H9 (cell line): ENCODE measurements at regions not wholly inside any gene's neighbourhood (a gene's known extent, or its start where the extent isn't known, plus 50 kb on each side); places are given as distances from the start of the nearest gene placed in this dataset.

ENCODE experiments used
- DNase-seq: peaks from one replicate; pipeline ENCODE4 v3.0.0-alpha.2; 2017
- H2AFZ ChIP-seq: one replicate; pipeline ENCODE4 v1.6.1; 2013; ENCODE audit warnings: mild to moderate bottlenecking, low read length, control low read depth, moderate library complexity
- H2AK5ac ChIP-seq: 2 replicates; pipeline ENCODE4 v1.6.1; 2013; ENCODE audit warnings: low read length, control low read depth, mixed read lengths; ENCODE audit not compliant: insufficient read length
- H2BK120ac ChIP-seq: one replicate; pipeline ENCODE4 v1.6.1; 2013; ENCODE audit warnings: low read depth, mild to moderate bottlenecking, low read length, control low read depth, inconsistent platforms; ENCODE audit not compliant: poor library complexity, severe bottlenecking
- H2BK12ac ChIP-seq: 2 replicates; pipeline ENCODE4 v1.6.1; 2013; ENCODE audit warnings: low read length, control low read depth, mixed read lengths, low read depth; ENCODE audit not compliant: insufficient read length
- H2BK15ac ChIP-seq: 2 replicates; pipeline ENCODE4 v1.6.1; 2013; ENCODE audit warnings: low read depth, low read length, control low read depth
- H2BK20ac ChIP-seq: one replicate; pipeline ENCODE4 v1.6.1; 2013; ENCODE audit warnings: low read depth, mild to moderate bottlenecking, low read length, control low read depth, inconsistent platforms; ENCODE audit not compliant: poor library complexity, severe bottlenecking
- H2BK5ac ChIP-seq: 2 replicates; pipeline ENCODE4 v1.6.1; 2013; ENCODE audit warnings: low read length, control low read depth, mixed read lengths; ENCODE audit not compliant: insufficient read length
- H3K14ac ChIP-seq: 2 replicates; pipeline ENCODE4 v1.6.1; 2013; ENCODE audit warnings: low read length, control low read depth; ENCODE audit not compliant: insufficient read depth
- H3K18ac ChIP-seq: 2 replicates; pipeline ENCODE4 v1.6.1; 2013; ENCODE audit warnings: low read depth, mild to moderate bottlenecking, mixed read lengths, low read length, control low read depth; ENCODE audit not compliant: insufficient read length
- H3K23ac ChIP-seq: 2 replicates; pipeline ENCODE4 v1.6.1; 2013; ENCODE audit warnings: low read length, control low read depth, mixed read lengths, low read depth; ENCODE audit not compliant: insufficient read length
- H3K23me2 ChIP-seq: 2 replicates; pipeline ENCODE4 v1.6.1; 2013; ENCODE audit warnings: low read depth, mild to moderate bottlenecking, mixed read lengths, low read length, control low read depth; ENCODE audit not compliant: insufficient read length, poor library complexity, severe bottlenecking
- H3K27ac ChIP-seq: 2 replicates; pipeline ENCODE4 v1.5.1; 2013; ENCODE audit warnings: low read length, control low read depth, mixed read lengths, low read depth; ENCODE audit not compliant: insufficient read length
- H3K27me3 ChIP-seq: 2 replicates; pipeline ENCODE4 v1.6.1; 2013; ENCODE audit warnings: low read length, control low read depth, inconsistent platforms; ENCODE audit not compliant: insufficient read depth
- H3K4ac ChIP-seq: 2 replicates; pipeline ENCODE4 v1.6.1; 2013; ENCODE audit warnings: low read depth, mild to moderate bottlenecking, control low read depth, inconsistent platforms, low read length, moderate library complexity
- H3K4me1 ChIP-seq: 2 replicates; pipeline ENCODE4 v1.6.1; 2013; ENCODE audit warnings: low read length, control low read depth, inconsistent platforms; ENCODE audit not compliant: insufficient read depth
- H3K4me2 ChIP-seq: 2 replicates; pipeline ENCODE4 v1.6.1; 2013; ENCODE audit warnings: low read length, control low read depth, mixed read lengths; ENCODE audit not compliant: insufficient read length, insufficient read depth
- H3K56ac ChIP-seq: 2 replicates; pipeline ENCODE4 v1.6.1; 2013; ENCODE audit warnings: low read depth, mild to moderate bottlenecking, mixed read lengths, low read length, control low read depth; ENCODE audit not compliant: insufficient read length
- H3K79me1 ChIP-seq: 2 replicates; pipeline ENCODE4 v1.6.1; 2013; ENCODE audit warnings: low read depth, mild to moderate bottlenecking, moderate library complexity, low read length, control low read depth, inconsistent platforms; ENCODE audit not compliant: insufficient read depth, poor library complexity, severe bottlenecking
- H3K79me2 ChIP-seq: 2 replicates; pipeline ENCODE4 v1.6.1; 2013; ENCODE audit warnings: low read length, control low read depth, inconsistent platforms; ENCODE audit not compliant: insufficient read depth
- H3K9ac ChIP-seq: 2 replicates; pipeline ENCODE4 v1.6.1; 2013; ENCODE audit warnings: low read length, control low read depth, mixed read lengths; ENCODE audit not compliant: insufficient read length; ENCODE audit errors: extremely low read depth
- H3K9me3 ChIP-seq: one replicate; pipeline ENCODE4 v1.6.1; 2013; ENCODE audit warnings: low read depth, low read length, inconsistent platforms; ENCODE audit not compliant: control insufficient read depth
- H3T11ph ChIP-seq: one replicate; pipeline ENCODE4 v1.6.1; 2013; ENCODE audit warnings: mild to moderate bottlenecking, low read length, control low read depth, inconsistent platforms
- H4K20me1 ChIP-seq: one replicate; pipeline ENCODE4 v1.6.1; 2013; ENCODE audit not compliant: control insufficient read depth, insufficient read length, insufficient read depth
- H4K5ac ChIP-seq: 2 replicates; pipeline ENCODE4 v1.6.1; 2013; ENCODE audit warnings: low read depth, mild to moderate bottlenecking, mixed read lengths, low read length, control low read depth; ENCODE audit not compliant: insufficient read length
- H4K8ac ChIP-seq: replicated peaks from 2 replicates; pipeline ENCODE4 v1.6.1; 2013; ENCODE audit warnings: low read length, control low read depth, mixed read lengths, low read depth; ENCODE audit not compliant: insufficient read length
- H4K91ac ChIP-seq: 2 replicates; pipeline ENCODE4 v1.6.1; 2013; ENCODE audit warnings: low read depth, mild to moderate bottlenecking, moderate library complexity, mixed read lengths, low read length, control low read depth; ENCODE audit not compliant: insufficient read length
- H3K27ac Mint-ChIP-seq, 3 experiments: 2 replicates in 2 of 3; 3 replicates in 1 of 3; pipeline ENCODE4 v1.8.0; 2020 to 2021; ENCODE audit warnings: mixed read lengths in 3 of 3, mild to moderate bottlenecking in 1 of 3, moderate library complexity in 1 of 3
- H3K27me3 Mint-ChIP-seq: 2 replicates; pipeline ENCODE4 v1.8.0; 2021; ENCODE audit warnings: low read depth, mild to moderate bottlenecking, moderate library complexity, mixed read lengths
- H3K36me3 Mint-ChIP-seq, 3 experiments: 2 replicates in 2 of 3; 3 replicates in 1 of 3; pipeline ENCODE4 v1.8.0; 2020 to 2021; ENCODE audit warnings: low read depth in 3 of 3, mixed read lengths in 3 of 3; ENCODE audit not compliant: insufficient read depth in 1 of 3
- H3K4me1 Mint-ChIP-seq, 2 experiments: 2 replicates each; pipeline ENCODE4 v1.8.0; 2020; ENCODE audit warnings: mixed read lengths in 2 of 2
- H3K4me3 Mint-ChIP-seq, 2 experiments: 2 replicates in 1 of 2; 3 replicates in 1 of 2; pipeline ENCODE4 v1.8.0; 2020 to 2021; ENCODE audit warnings: mild to moderate bottlenecking in 2 of 2, mixed read lengths in 2 of 2, moderate library complexity in 1 of 2
- H3K9me3 Mint-ChIP-seq, 2 experiments: 2 replicates in 1 of 2; 3 replicates in 1 of 2; pipeline ENCODE4 v1.8.0; 2020; ENCODE audit warnings: mild to moderate bottlenecking in 2 of 2, mixed read lengths in 2 of 2, moderate library complexity in 1 of 2
- WGBS: extraction: QIAGEN DNeasy Blood & Tissue Kit; methylation state at CpG from one replicate; pipeline ENCODE4 v1.1.7; 2013; ENCODE audit warnings: missing lambda C conversion rate, low lambda C conversion rate, mixed read lengths; ENCODE audit not compliant: insufficient read length; ENCODE audit errors: extremely low coverage; 5-methylcytosine and 5-hydroxymethylcytosine counted together
- TF ChIP-seq, protein P1 (sequence below): fragments of 200-600 bp; sonication (generic); conservative IDR thresholded peaks from 3 replicates; pipeline ENCODE4 v1.8.0; 2021; ENCODE audit warnings: antibody characterized with exemption, mild to moderate bottlenecking

DNA sequence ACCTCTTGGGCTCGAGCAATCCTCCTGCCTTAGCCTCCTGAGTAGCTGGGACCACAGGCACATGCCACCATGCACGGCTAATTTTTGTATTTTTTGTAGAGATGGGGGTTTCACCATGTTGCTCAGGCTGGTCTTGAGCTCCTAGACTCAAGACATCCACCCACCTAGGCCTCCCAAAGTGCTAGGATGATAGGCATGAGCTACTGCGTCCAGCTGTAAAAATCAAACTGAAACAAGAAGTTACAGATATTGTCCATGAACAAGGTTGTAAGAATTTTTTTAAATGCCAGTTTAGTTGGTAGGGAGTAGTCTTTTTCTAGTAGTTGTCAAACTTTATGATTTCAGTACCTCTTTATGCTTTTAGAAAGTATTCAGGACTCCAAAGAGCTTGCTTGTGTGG, 424.4 kb upstream of the PMFBP1 start:
- no peaks in the 10 kb centered on the region for H3K27me3 Mint-ChIP-seq
- Histone ChIP-seq H4K8ac (no peak overlapping the region), H2AK5ac (no peak overlapping the region), H2BK5ac (no peak overlapping the region), H4K5ac (no peak overlapping the region), H3K9me3 (no peaks in the 10 kb centered on the region), H3K9ac (no peak overlapping the region), H3K56ac (no peak overlapping the region), H3K27me3 (no peaks in the 10 kb centered on the region), H4K91ac (no peak overlapping the region), H3K4me2 (no peak overlapping the region), H3K18ac (no peak overlapping the region), H3K4me1 (no peaks in the 10 kb centered on the region), H3K23me2 (no peaks in the 10 kb centered on the region), H2BK120ac (no peak overlapping the region), H3T11ph (no peak overlapping the region), H2BK20ac (no peak overlapping the region), H3K14ac (no peak overlapping the region), H2AFZ (no peak overlapping the region), H2BK12ac (no peak overlapping the region), H3K4ac (no peak overlapping the region), H3K27ac (no peak overlapping the region), H4K20me1 (no peaks in the 10 kb centered on the region), H3K79me1 (no peaks in the 10 kb centered on the region), H3K79me2 (no peaks in the 10 kb centered on the region; the same call in 1 of the 2 replicates), H3K23ac (no peak overlapping the region), H2BK15ac (no peak overlapping the region)
- DNase-seq, result no peak
- peaks cover 3 to 5% of the 10 kb centered on the region in 2 experiments; a peak in 3 of 4 replicates for H3K4me1 Mint-ChIP-seq
- no peak overlapping the region for H3K4me3 Mint-ChIP-seq
- TF ChIP-seq, protein P1, sequence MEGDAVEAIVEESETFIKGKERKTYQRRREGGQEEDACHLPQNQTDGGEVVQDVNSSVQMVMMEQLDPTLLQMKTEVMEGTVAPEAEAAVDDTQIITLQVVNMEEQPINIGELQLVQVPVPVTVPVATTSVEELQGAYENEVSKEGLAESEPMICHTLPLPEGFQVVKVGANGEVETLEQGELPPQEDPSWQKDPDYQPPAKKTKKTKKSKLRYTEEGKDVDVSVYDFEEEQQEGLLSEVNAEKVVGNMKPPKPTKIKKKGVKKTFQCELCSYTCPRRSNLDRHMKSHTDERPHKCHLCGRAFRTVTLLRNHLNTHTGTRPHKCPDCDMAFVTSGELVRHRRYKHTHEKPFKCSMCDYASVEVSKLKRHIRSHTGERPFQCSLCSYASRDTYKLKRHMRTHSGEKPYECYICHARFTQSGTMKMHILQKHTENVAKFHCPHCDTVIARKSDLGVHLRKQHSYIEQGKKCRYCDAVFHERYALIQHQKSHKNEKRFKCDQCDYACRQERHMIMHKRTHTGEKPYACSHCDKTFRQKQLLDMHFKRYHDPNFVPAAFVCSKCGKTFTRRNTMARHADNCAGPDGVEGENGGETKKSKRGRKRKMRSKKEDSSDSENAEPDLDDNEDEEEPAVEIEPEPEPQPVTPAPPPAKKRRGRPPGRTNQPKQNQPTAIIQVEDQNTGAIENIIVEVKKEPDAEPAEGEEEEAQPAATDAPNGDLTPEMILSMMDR, result no peak
- no peak overlapping the region for H3K27ac Mint-ChIP-seq
- H3K36me3 Mint-ChIP-seq, result no peaks in the 10 kb centered on the region
- no peaks in the 10 kb centered on the region; a peak in 1 of 5 replicates for H3K9me3 Mint-ChIP-seq
- WGBS, result no CpG with 5 or more reads among the region's 3 CpGs
